ENCODE measurements at regions not wholly inside any gene's neighbourhood (a gene's known extent, or its start where the extent isn't known, plus 50 kb on each side); places are given as distances from the start of the nearest gene placed in this dataset.

- TF ChIP-seq CTCF (IDR thresholded peaks at IDR 0.05; ENCODE audit: insufficient read depth, low read length, poor library complexity, severe bottlenecking) = no peak
- no peak for TF ChIP-seq EZH2phosphoT487 (conservative IDR thresholded peaks at IDR 0.05; ENCODE audit: low read length)
Observed at GRCh38 chr2:108167699-108168098, 72.1 kb upstream of the SULT1C3 start.

Data from SU-DHL-6 (cell line).